ENCODE measurements at regions not wholly inside any gene's neighbourhood (a gene's known extent, or its start where the extent isn't known, plus 50 kb on each side); places are given as distances from the start of the nearest gene placed in this dataset.

DNA sequence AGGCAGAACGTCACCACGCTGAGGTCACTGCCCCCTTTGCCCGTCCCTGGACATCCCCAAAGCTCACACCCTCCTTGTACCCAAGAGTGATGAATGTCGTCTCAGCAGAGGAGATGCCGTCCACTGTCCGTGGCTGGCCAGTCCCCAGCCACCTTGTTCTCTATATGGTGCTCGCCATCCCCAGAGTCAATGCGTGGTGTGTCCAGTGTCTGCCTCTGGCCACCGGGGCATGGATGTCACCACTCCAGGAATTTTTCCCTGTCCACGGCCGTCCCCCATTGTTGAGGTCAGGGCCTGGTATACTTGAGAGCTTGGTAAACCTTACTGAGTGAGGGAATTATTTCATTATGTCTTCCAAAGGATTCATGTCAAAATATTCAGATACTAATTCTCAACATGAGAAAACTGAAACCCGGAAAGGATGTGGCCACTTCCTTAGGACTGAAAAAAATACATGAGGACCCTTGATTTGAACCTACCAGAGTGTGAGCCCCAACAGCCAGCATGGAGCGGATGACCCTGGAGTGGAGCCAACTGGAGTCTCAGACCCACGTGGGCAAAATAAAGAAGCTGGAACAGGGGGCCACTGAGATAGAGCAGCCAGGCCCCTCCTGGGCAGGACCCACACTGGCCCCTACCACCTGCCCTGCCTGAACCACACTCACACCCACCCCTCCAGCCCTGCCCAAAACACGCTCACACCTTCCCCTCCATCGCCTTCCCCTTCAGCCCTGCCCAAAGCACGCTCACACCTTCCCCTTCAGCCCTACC is 376.4 kb downstream of the BRD1 start:
- H3K4me3 ChIP-seq (ENCODE audit: low read length): no peak overlapping the region
- TF ChIP-seq, protein P1, sequence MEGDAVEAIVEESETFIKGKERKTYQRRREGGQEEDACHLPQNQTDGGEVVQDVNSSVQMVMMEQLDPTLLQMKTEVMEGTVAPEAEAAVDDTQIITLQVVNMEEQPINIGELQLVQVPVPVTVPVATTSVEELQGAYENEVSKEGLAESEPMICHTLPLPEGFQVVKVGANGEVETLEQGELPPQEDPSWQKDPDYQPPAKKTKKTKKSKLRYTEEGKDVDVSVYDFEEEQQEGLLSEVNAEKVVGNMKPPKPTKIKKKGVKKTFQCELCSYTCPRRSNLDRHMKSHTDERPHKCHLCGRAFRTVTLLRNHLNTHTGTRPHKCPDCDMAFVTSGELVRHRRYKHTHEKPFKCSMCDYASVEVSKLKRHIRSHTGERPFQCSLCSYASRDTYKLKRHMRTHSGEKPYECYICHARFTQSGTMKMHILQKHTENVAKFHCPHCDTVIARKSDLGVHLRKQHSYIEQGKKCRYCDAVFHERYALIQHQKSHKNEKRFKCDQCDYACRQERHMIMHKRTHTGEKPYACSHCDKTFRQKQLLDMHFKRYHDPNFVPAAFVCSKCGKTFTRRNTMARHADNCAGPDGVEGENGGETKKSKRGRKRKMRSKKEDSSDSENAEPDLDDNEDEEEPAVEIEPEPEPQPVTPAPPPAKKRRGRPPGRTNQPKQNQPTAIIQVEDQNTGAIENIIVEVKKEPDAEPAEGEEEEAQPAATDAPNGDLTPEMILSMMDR (IDR thresholded peaks at IDR 0.05; ENCODE audit: insufficient read depth, low read depth, low read length, missing control alignments): no peak
- no peak for DNase-seq (ENCODE audit: low read depth)

DNA sequence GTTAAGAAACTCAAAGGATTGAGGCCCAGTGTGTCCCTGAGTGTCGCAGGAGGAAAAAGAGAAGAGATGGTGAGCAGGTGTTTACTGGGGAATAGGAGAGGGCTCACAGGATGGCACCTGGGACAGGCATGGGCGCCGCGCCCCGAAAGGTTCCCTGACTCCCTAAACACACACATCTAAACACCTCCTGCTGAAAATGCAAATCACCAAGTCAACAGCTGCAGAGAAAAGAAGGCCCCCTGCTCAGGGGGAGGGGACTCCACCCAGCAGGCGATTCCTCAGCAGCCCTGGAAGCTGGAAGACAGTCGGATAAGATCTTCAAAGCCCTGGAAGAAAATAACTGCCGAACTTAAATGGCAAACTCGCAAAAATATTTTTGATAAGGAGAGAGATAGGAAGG is 377.2 kb downstream of the BRD1 start:
- no peak for DNase-seq (ENCODE audit: low read depth)
- H3K4me3 ChIP-seq (ENCODE audit: low read length): no peak overlapping the region
- TF ChIP-seq, protein P1 (IDR thresholded peaks at IDR 0.05; ENCODE audit: insufficient read depth, low read depth, low read length, missing control alignments): no peak

- TF ChIP-seq, protein P1 (IDR thresholded peaks at IDR 0.05; ENCODE audit: insufficient read depth, low read depth, low read length, missing control alignments): no peak
- no peak for DNase-seq (ENCODE audit: low read depth)
- H3K4me3 ChIP-seq (ENCODE audit: low read length): no peak overlapping the region
Measured at GRCh38 chr22:49449811-49450446, 377.7 kb downstream of the BRD1 start.

DNA sequence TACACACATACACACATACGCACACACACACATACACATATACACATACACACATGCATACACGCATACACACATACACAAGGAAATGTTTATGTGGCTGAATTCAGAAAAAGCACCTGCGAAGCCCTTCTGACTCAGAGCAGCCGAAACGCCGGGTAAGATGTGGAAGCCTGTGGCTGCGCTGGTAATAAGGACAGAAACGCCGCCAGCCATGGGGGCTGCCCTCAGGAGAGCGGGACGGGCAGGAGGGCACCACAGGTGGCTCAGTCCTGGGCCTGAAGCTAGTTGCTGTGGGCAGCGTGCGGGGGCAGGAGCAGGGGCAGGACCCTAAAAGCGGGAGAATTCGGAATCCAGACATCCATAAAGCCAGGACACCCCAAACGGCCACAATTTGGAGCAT is 378.3 kb downstream of the BRD1 start:
- TF ChIP-seq, protein P1 (IDR thresholded peaks at IDR 0.05; ENCODE audit: insufficient read depth, low read depth, low read length, missing control alignments): no peak
- no peak for DNase-seq (ENCODE audit: low read depth)

DNA sequence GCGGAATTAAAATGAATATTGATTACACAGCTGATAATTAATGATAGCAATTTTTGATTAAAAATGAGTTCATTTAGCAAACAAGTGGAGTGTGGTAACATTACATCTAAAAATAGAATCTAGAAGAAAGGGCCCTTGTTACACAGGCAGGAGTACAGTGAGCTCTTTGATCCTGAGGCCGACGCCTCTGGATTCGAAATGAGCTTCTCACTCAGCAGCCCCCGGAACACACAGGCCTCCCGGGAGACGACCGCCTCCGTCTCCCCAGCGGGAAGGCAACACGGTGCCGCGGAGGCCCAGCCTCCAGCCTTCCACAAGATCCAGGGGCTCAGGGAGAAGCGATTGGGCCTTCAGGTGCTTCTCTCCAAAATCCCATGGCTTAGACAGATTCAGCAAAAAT is 379.1 kb downstream of the BRD1 start:
- TF ChIP-seq, protein P1 (IDR thresholded peaks at IDR 0.05; ENCODE audit: insufficient read depth, low read depth, low read length, missing control alignments): no peak
- DNase-seq (ENCODE audit: low read depth): no peak

More for the DNA sequence above, 378.3 kb downstream of the BRD1 start:
- no peak overlapping the region for H3K4me3 ChIP-seq (ENCODE audit: low read length)

DNA sequence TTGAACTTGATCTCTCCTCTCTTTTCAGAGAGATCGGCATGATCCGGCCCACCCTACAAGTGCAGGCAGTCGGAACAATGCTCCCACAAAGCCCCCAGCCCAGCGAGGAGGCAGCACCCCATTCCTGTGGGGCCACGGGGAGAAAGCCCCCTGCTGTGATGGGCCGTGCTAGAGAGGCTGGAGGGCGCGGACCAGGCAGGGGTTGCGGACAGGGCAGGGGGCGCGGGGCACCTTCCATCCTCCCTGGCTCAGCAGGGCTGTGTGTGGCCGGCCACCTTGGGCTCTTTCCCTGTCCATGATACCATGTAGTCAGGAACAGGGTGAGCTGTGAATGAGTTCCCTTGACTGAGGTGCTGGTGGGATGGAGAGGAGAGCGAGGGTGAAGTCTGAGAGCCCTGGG is 379.8 kb downstream of the BRD1 start:
- no peak for DNase-seq (ENCODE audit: low read depth)
- H3K4me3 ChIP-seq (ENCODE audit: low read length): no peak overlapping the region
- TF ChIP-seq, protein P1 (IDR thresholded peaks at IDR 0.05; ENCODE audit: insufficient read depth, low read depth, low read length, missing control alignments): no peak

More for the DNA sequence above, 379.1 kb downstream of the BRD1 start:
- no peak overlapping the region for H3K4me3 ChIP-seq (ENCODE audit: low read length)

Measured in epithelial cell of esophagus (primary cell).